ENCODE measurements at regions not wholly inside any gene's neighbourhood (a gene's known extent, or its start where the extent isn't known, plus 50 kb on each side); places are given as distances from the start of the nearest gene placed in this dataset.

DNA sequence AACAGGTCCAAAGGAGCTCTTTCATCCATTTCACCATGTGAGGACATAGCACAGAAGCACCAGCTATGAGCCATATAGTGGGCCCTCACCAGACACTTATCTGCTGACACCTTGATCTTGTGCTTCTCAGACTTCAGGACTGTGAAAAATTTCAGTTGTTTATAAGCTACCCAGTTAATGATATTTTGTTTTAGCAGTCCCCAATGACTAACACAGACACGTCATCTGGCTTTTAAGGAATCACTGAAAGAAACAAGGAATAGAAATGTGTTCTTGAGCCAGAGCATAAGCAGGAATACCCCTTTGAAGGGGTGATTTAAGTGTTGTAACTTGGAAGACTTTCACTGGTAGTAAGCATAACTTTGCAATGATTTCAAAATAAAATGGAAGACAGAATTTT, 214.7 kb upstream of the PTCHD4 start:
- Histone ChIP-seq H3K56ac (ENCODE audit: insufficient read length, low read depth, low read length) (no peak overlapping the region), H2AFZ (ENCODE audit: low read length) (no peak overlapping the region), H4K91ac (ENCODE audit: insufficient read length, low read depth, low read length) (no peak overlapping the region), H3K4ac (ENCODE audit: low read depth, low read length) (no peak overlapping the region), H3K4me1 (ENCODE audit: insufficient read depth, low read length) (no peaks in the 10 kb centered on the region), H3K27me3 (ENCODE audit: insufficient read depth, low read length) (no peaks in the 10 kb centered on the region), H3K4me2 (ENCODE audit: insufficient read depth, insufficient read length, low read length) (no peak overlapping the region), H3K14ac (ENCODE audit: insufficient read depth, low read length) (no peak overlapping the region), H3T11ph (ENCODE audit: low read length) (no peak overlapping the region), H4K20me1 (ENCODE audit: control insufficient read depth, insufficient read depth, insufficient read length) (no peaks in the 10 kb centered on the region), H3K23me2 (ENCODE audit: insufficient read length, low read depth, low read length, poor library complexity, severe bottlenecking) (no peaks in the 10 kb centered on the region), H4K5ac (ENCODE audit: insufficient read length, low read depth, low read length) (no peak overlapping the region), H2AK5ac (ENCODE audit: insufficient read length, low read length) (no peak overlapping the region), H3K79me2 (ENCODE audit: insufficient read depth, low read length) (no peaks in the 10 kb centered on the region), H3K79me1 (ENCODE audit: insufficient read depth, low read depth, low read length, poor library complexity, severe bottlenecking) (no peaks in the 10 kb centered on the region), H3K23ac (ENCODE audit: insufficient read length, low read depth, low read length) (no peak overlapping the region), H2BK120ac (ENCODE audit: low read depth, low read length, poor library complexity, severe bottlenecking) (no peak overlapping the region), H3K9ac (ENCODE audit: extremely low read depth, insufficient read length, low read length) (no peak overlapping the region), H3K9me3 (ENCODE audit: control insufficient read depth, low read depth, low read length) (no peaks in the 10 kb centered on the region), H2BK20ac (ENCODE audit: low read depth, low read length, poor library complexity, severe bottlenecking) (no peak overlapping the region), H2BK5ac (ENCODE audit: insufficient read length, low read length) (no peak overlapping the region), H3K27ac (ENCODE audit: insufficient read length, low read depth, low read length) (no peak overlapping the region), H4K8ac (replicated peaks; ENCODE audit: insufficient read length, low read depth, low read length) (no peak overlapping the region), H3K18ac (ENCODE audit: insufficient read length, low read depth, low read length) (no peak overlapping the region), H2BK12ac (ENCODE audit: insufficient read length, low read depth, low read length) (no peak overlapping the region), H2BK15ac (ENCODE audit: low read depth, low read length) (no peak overlapping the region)
- no peak for TF ChIP-seq CTCF (conservative IDR thresholded peaks at IDR 0.05)
- no peak overlapping the region for H3K27ac Mint-ChIP-seq
- H3K36me3 Mint-ChIP-seq (ENCODE audit: insufficient read depth in 1 of 3, low read depth in 3 of 3): no peaks in the 10 kb centered on the region
- no peak overlapping the region for H3K4me3 Mint-ChIP-seq
- no peaks in the 10 kb centered on the region for H3K4me1 Mint-ChIP-seq
- H3K9me3 Mint-ChIP-seq: no peaks in the 10 kb centered on the region
- DNase-seq: no peak
- H3K27me3 Mint-ChIP-seq (ENCODE audit: low read depth): no peaks in the 10 kb centered on the region
- WGBS (ENCODE audit: extremely low coverage, insufficient read length, low lambda C conversion rate): no CpG with 5 or more reads among the region's 1 CpG

Measured in H9 (cell line).